ENCODE measurements at regions not wholly inside any gene's neighbourhood (a gene's known extent, or its start where the extent isn't known, plus 50 kb on each side); places are given as distances from the start of the nearest gene placed in this dataset.
A peak's percentile ranks its signal among the peaks of the same experiment; 100 is the strongest.

- WGBS (ENCODE audit: low lambda C conversion rate, missing lambda C conversion rate), result 95% methylated on average over 3 of the region's 3 CpGs
- H3K79me2 ChIP-seq, result no peaks in the 10 kb centered on the region
- DNase-seq (ENCODE audit: low spot score), result no peak
- no peak overlapping the region for H3K4me3 ChIP-seq
- H3K9me3 ChIP-seq (ENCODE audit: low read depth), result no peaks in the 10 kb centered on the region
- no peaks in the 10 kb centered on the region for H4K20me1 ChIP-seq (ENCODE audit: insufficient read depth, poor library complexity, severe bottlenecking)
- no peak overlapping the region for H3K4me2 ChIP-seq
- H3K4me1 ChIP-seq (ENCODE audit: insufficient read depth), result no peaks in the 10 kb centered on the region
- H2AFZ ChIP-seq, result no peak overlapping the region
- H3K36me3 ChIP-seq (replicated peaks; ENCODE audit: insufficient read depth, low read depth), result no peaks in the 10 kb centered on the region
- H3K27ac ChIP-seq, result no peak overlapping the region
- no peaks in the 10 kb centered on the region for H3K9me2 ChIP-seq (replicated peaks; ENCODE audit: insufficient read depth)
- TF ChIP-seq EZH2phosphoT487 (IDR thresholded peaks at IDR 0.05; ENCODE audit: low read depth, severe bottlenecking, unreplicated experiment), result no peak
- no peak for TF ChIP-seq EZH2 (IDR thresholded peaks at IDR 0.05; ENCODE audit: borderline replicate concordance)
- TF ChIP-seq, protein P1, sequence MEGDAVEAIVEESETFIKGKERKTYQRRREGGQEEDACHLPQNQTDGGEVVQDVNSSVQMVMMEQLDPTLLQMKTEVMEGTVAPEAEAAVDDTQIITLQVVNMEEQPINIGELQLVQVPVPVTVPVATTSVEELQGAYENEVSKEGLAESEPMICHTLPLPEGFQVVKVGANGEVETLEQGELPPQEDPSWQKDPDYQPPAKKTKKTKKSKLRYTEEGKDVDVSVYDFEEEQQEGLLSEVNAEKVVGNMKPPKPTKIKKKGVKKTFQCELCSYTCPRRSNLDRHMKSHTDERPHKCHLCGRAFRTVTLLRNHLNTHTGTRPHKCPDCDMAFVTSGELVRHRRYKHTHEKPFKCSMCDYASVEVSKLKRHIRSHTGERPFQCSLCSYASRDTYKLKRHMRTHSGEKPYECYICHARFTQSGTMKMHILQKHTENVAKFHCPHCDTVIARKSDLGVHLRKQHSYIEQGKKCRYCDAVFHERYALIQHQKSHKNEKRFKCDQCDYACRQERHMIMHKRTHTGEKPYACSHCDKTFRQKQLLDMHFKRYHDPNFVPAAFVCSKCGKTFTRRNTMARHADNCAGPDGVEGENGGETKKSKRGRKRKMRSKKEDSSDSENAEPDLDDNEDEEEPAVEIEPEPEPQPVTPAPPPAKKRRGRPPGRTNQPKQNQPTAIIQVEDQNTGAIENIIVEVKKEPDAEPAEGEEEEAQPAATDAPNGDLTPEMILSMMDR (IDR thresholded peaks at IDR 0.05; ENCODE audit: poor library complexity), result no peak
- H3K27me3 ChIP-seq, result no peaks in the 10 kb centered on the region
These were observed 119.2 kb downstream of the S1PR1 start for GRCh38 chr1:101356013-101356412.

GRCh38 chr1:101356604-101357443 is 120.0 kb downstream of the S1PR1 start:
- no peaks in the 10 kb centered on the region for H3K79me2 ChIP-seq
- H3K9me3 ChIP-seq (ENCODE audit: low read depth), result no peaks in the 10 kb centered on the region
- no peaks in the 10 kb centered on the region for H3K9me2 ChIP-seq (replicated peaks; ENCODE audit: insufficient read depth)
- DNase-seq (ENCODE audit: low spot score), result no peak
- no peak for TF ChIP-seq EZH2phosphoT487 (IDR thresholded peaks at IDR 0.05; ENCODE audit: low read depth, severe bottlenecking, unreplicated experiment)
- TF ChIP-seq, protein P1 (IDR thresholded peaks at IDR 0.05; ENCODE audit: poor library complexity), result no peak
- TF ChIP-seq EZH2 (IDR thresholded peaks at IDR 0.05; ENCODE audit: borderline replicate concordance), result no peak
- no peak overlapping the region for H3K4me2 ChIP-seq
- no peak overlapping the region for H3K4me3 ChIP-seq
- H4K20me1 ChIP-seq (ENCODE audit: insufficient read depth, poor library complexity, severe bottlenecking), result no peaks in the 10 kb centered on the region
- 79% methylated on average over 5 of the region's 5 CpGs for WGBS (ENCODE audit: low lambda C conversion rate, missing lambda C conversion rate)
- H3K4me1 ChIP-seq (ENCODE audit: insufficient read depth), result no peaks in the 10 kb centered on the region
- no peaks in the 10 kb centered on the region for H3K27me3 ChIP-seq
- no peak overlapping the region for H2AFZ ChIP-seq
- H3K27ac ChIP-seq, result no peak overlapping the region
- no peaks in the 10 kb centered on the region for H3K36me3 ChIP-seq (replicated peaks; ENCODE audit: insufficient read depth, low read depth)

DNA sequence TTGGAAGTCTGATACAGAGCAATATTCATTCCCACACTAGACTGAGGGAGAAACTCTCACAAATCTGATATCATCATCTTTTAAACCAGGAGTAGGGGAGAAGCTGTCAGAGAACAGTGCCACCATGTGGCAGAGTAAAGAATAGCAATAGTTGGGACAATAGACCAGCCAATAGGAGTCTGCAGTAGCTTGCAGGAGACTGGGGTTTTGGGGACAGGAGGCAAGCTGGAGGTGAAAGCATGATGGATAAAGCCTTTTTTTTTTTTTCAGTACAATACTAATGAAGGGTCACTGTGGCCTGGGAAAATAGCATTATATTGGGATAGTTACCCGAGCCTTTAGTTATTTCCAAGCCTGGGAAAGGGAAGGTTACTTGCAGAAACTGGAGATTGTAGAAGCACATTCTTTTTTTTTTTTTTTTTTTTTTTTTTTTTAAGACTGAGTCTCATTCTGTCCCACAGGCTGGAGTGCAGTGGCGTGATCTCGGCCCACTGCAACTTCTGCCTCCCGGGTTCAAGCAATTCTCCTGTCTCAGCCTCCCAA is 120.7 kb downstream of the S1PR1 start:
- H2AFZ ChIP-seq, result no peak overlapping the region
- DNase-seq (ENCODE audit: low spot score), result peak; percentile 80
- 80% methylated on average over 4 of the region's 4 CpGs for WGBS (ENCODE audit: low lambda C conversion rate, missing lambda C conversion rate)

More for the DNA sequence above, 120.7 kb downstream of the S1PR1 start:
- H3K4me3 ChIP-seq, result no peak overlapping the region
- no peaks in the 10 kb centered on the region for H3K4me1 ChIP-seq (ENCODE audit: insufficient read depth)
- H3K4me2 ChIP-seq, result no peak overlapping the region
- no peaks in the 10 kb centered on the region for H3K9me3 ChIP-seq (ENCODE audit: low read depth)
- H4K20me1 ChIP-seq (ENCODE audit: insufficient read depth, poor library complexity, severe bottlenecking), result no peaks in the 10 kb centered on the region
- H3K9me2 ChIP-seq (replicated peaks; ENCODE audit: insufficient read depth), result no peaks in the 10 kb centered on the region
- no peaks in the 10 kb centered on the region for H3K27me3 ChIP-seq
- H3K79me2 ChIP-seq, result no peaks in the 10 kb centered on the region
- H3K36me3 ChIP-seq (replicated peaks; ENCODE audit: insufficient read depth, low read depth), result no peaks in the 10 kb centered on the region
- TF ChIP-seq EZH2phosphoT487 (IDR thresholded peaks at IDR 0.05; ENCODE audit: low read depth, severe bottlenecking, unreplicated experiment) (no peak), EZH2 (IDR thresholded peaks at IDR 0.05; ENCODE audit: borderline replicate concordance) (no peak)
- TF ChIP-seq, protein P1 (IDR thresholded peaks at IDR 0.05; ENCODE audit: poor library complexity), result peak; percentile 91
- no peak overlapping the region for H3K27ac ChIP-seq
